ENCODE measurements at regions not wholly inside any gene's neighbourhood (a gene's known extent, or its start where the extent isn't known, plus 50 kb on each side); places are given as distances from the start of the nearest gene placed in this dataset.
A peak's percentile ranks its signal among the peaks of the same experiment; 100 is the strongest.
"Not testable (repeated sequence)": the region's sequence is repeated elsewhere in the genome, so short reads cannot be mapped to it uniquely, and the experiment has no call there.

DNA sequence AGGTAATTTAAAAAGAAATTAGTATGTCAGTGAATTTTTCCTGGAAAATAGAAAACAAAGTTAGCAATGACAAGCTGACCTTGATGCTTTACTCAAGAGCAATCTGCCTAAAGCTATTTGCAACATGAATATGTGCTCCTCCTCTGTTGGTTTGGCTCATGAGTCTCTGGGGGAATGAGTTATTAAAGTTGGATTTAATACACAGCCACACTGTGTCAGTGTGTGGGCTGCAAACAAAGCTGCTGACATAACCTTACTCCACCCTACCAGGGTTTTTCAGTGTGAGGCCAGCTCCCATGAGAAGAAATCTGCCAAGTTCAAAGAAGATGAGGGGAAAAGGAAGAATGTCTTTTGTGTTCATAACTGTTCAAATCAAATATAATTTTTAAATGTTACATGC is 280.5 kb downstream of the TLL1 start:
- DNase-seq, result no peak

DNA sequence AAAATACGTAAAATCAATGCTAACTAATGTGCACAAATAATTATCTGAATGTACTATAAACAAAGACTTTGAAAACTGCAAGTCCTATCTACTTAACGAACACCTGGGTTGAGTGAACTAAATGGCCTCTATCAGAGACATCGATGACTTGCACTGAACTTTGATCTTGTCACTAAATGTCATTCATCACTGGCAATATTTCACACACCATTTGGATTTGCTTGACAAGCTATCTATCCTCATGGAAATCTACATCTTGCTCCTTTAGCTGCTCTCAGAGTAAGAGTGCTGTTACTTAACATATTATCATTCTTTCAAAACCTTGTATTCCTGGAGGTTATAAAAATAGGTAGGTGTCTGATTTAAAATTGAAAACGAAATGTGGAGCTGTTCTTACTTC is 289.3 kb downstream of the TLL1 start:
- no peak for DNase-seq

DNA sequence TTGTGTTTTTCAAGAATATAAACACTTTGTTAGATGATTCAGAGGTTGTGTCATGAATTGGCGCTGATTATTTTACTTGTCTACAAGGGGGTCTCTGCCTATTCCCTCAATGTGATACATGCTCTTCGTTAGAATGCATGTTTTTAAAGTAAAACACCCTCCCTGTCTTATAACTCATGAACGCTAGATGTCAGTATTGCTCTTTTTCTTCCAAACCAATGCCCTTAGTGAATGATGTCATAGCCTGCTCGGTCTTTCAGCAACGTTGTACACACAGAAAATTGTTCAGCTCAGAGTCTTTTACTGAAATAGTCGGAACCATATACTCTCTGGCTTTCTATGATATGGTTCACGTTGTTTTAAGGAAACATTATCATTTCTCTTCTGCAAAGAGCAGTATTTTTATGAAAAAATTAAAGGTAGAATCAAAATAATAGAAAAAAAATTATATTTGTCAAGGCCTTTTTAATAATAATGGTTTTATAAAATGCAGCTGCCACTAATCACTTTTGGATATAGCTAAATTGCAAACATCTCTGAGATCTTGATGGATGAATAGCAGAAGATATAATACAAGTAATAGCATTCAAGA is 292.9 kb downstream of the TLL1 start:
- peak; percentile 70 to 89 for DNase-seq

DNA sequence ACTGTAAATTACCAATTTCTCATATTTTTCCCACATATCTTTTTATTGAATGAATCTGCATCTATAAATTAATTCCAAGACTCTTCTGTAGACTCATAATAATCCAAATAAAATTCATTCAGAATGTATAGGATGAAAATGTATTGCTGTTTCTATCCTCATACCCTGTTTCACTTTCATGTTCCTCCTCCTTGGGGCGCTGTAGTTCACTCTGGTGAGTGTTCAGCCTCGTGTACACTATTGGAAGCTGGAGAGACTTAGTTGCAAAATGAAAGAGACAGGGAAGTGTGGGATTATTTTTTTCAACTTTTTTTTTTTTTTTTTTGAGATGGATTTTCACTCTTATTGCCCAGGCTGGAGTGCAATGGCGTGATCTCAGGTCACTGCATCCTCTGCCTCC is 296.1 kb downstream of the TLL1 start:
- no peak for DNase-seq

DNA sequence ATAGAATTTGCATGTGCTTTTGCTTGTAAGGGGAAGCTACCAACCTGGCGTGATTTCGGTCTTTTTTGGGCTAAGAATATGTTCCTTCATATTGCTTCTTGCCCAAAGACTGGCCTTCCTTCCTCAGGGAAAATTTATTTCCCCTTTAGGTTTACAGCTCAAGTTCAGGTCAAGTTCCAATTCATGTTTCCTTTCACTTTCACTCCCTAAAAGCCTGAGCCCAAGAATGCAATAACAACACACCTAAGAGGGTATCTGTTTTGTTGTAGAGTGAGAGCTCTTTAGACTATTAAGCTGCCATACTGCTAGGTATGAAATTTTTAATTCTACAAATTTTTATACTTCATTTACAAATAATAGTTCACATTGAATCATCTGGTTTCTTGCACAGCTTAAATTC is 299.6 kb downstream of the TLL1 start:
- no peak for DNase-seq

DNA sequence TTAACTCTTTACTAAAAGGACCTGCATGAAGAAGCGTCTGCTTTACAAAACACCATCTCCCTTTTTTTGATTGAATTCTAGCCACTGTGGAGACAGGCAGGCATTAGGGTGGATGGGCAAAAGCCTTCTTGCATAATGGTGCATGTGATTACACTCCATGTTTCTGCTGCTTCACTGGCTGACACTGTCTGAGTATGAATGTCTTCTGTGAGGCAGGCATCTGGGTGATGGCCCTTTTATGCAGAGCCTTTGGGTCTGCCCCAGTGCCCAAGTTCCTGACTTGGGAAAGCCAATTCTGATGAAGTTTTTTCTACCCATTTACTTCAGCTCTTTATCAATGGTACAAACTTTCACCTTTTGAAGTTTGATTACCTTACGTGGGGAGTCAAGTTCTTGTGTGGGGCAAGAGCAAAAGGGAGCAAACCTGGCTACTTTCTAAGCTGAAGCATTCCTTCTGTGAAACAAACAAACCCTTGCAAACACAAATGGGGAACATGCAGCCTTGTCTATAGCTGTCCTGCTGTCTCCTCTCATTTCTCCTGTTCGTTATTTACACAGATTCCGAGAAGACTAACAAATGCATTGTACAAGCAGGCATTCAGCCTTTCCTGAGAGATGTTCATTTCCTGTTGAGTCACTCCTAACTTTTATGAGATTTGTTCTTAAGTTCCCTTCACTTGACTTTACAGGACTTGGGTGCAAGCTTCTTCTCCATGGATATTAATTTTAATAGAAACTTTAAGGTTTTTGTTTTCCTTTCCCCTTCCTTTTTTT is 301.9 kb downstream of the TLL1 start:
- no peak for DNase-seq

DNA sequence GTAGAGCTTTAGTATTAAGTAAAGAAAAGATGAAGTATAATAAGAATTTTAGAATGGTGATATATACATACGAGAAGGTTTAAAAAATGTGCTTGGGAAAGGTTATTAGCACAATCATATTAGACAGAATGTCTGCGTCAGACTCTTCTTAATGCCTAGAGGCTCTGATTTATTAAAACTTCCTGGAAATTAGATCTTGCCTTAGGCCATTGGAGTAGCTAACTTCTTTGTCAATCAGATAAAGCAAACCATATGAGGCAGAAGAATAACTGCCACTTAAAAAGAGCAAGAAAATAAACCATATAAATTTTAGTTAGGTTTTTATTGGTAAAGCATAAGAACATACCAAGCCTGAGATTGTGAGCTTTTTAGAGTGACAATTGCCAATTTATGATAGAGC is 309.1 kb downstream of the TLL1 start:
- no peak for DNase-seq

DNA sequence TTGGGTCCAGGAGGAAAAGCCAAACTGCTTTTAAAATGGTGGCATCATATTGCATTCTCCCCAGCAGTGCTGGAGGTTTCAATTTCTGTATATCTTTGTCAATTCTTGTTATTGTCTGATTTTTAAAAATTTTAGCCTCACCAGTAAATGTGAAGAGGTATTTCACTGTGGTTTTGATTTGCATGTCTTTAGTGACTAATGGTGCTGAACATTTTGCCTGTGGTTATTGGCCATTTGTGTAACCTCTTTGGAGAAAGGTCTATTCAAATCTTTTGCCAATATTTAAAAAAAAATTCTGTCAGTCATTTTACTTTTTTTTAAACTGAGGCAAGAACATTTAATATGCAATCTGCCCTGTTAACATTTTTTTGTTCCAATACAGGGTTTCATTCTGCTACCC is 322.1 kb downstream of the TLL1 start:
- no peak for DNase-seq

DNA sequence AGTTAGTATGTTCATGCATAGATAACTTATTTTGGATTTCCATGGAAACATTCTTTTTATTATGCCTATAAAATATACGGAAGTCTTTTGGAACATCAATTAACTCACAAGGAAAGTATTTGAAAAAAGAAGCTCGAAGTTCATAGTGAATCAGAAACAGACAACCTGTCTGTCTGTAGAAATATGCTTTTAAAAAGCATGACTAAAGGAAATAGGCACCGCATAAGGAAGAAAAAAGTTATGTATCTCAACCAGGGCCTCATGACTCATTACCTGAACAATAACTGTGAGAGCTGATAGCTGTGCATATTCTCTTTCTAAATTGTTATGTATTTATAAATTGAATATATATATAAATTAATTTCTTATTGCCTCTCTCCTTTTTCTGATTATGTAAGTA is 324.1 kb downstream of the TLL1 start:
- DNase-seq, result no peak

DNA sequence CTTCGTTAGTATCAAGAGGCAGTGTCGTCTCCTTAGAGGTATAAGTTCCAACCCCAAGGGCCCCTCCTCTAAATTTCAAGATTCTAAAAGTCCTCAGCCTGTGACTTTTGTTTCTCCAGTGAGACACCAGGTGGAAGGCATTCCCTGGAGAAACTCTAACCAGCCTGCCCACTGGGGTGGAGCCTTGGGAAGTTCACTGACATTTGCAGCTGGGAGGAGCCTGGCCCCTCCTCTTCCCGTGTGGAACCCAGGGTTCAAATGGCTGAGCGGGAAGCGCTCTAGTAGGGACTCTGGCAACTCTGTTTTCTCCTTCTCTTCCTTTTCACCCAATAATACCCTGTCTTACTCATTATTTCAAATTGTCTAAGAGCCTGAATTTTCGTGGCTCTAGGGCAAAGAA is 325.0 kb downstream of the TLL1 start:
- DNase-seq, result no peak

DNA sequence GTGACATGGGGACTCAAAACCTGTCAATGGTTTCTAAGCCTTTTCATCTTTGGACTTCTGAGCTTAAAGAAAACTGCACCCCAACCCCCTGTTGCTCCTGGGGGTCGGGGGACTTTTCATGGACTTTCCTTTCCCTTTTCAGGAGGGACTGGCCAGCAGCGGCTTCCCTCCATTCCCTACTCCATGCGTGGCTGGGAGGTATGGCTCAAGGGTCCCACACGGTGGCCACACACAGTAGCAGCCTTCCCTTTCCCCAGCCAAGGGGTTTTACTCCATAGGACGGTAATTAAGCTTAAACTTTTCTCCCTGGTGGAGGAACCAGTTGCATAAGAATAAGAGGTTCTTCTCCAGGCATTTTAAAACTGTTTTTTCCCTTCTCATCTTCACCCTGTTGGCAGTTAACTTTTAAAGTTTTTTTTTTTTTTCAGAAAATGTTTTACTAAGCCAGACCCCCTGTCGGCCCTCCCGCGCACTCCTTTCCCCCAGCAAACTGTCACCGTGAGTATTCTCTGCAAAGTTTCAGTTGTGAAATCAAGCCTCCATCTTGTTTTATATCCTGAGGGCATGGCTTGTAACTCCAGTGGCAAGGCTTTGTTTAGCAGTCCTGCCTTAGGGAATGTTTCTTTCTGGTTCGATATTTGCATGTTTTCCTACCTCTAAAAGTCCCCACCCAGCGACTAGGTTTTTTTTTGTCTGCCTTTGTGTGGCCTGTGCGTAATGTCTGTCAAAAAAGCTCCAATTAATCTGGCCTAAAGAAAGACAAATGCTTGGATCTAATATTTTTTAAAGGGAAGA is 325.7 kb downstream of the TLL1 start:
- DNase-seq, result no peak

DNA sequence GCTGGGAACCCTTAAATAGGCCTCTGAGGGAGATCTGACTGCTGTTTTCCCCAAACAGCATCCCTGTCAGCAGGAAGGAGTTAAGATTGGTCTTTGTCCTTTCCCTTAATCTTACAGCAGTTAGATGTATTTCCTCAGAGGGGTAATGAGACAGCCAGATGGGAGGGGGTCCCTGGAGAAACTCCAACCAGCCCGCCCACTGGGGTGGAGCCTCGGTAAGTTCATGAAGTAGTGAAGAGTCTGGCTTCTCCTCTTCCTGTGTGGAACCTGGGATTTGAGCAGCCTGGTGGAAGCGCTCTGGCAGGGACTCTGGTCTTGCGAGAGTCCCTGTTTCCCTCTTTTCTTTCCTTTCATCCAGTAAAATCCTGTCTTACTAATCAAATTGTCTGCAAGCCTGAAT is 330.0 kb downstream of the TLL1 start:
- no peak for DNase-seq

DNA sequence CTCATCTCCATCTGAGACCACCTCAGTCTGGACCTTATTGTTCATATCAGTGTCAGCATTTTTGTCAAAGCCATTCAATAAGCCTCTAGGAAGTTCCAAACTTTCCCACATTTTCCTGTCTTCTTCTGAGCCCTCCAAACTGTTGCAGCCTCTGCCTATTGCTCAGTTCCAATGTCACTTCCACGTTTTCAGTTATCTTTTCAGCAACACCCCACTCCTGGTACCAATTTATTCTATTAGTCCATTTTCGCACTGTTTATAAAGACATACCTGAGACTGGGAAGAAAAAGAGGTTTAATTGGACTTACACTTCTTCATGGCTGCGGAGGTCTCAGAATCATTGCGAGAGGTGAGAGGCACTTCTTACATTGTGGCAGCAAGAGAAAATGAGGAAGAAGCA is 339.3 kb downstream of the TLL1 start:
- DNase-seq, result not testable (repeated sequence)

DNA sequence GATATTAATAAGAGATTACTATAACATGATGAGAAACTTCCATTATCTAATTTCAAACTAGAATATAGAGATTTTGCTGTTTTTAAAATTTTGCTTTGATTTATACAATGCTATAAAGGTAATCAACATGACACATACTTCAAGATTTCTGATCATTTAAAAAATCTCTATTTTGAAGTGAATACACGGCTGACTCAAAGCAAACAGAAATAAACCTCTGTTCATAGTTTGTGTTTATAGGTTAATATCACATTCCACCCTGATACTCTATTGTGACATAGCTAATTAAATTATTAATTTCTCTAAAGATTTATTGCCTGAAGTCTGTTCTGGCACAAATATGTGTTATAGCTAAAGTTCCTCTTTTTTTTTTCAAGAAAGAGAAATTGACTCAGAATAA is 349.2 kb downstream of the TLL1 start:
- DNase-seq, result no peak

DNA sequence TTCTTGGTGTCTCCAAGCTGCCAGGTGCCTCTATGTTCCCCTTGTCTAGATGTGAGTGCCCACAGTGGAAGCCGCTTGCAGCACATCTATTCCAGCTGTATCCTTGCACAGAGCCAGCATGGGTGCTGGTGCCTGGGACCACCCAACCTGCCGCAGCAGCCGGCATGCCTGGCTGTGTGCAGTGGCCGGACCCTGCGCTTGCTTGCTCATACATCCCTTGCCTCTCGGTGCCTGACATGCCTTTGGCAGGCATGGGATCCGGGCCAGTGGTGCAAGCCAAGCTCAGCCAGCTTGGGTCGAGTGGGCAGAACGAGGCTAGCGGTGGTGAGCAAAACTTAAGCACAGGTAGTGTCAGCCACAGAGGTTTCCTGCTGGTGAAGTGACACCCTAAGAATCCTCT is 355.1 kb downstream of the TLL1 start:
- DNase-seq, result no peak

DNA sequence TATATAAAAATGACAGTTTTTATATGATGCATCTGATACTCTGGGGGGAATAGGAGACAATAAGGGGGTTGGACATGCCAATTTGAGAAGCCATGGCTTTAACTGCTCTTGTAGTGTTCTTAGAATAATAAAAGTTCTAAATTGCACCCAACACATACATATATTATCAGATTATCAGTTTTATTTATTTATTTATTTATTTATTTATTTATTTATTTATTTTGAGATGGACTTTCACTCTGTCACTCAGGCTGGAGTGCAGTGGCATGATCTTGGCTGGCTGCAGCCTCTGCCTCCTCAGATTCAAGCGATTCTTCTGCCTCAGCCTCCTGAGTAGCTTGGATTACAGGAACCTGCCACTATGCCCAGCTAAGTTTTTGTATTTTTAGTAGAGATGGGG is 356.8 kb downstream of the TLL1 start:
- DNase-seq, result no peak

DNA sequence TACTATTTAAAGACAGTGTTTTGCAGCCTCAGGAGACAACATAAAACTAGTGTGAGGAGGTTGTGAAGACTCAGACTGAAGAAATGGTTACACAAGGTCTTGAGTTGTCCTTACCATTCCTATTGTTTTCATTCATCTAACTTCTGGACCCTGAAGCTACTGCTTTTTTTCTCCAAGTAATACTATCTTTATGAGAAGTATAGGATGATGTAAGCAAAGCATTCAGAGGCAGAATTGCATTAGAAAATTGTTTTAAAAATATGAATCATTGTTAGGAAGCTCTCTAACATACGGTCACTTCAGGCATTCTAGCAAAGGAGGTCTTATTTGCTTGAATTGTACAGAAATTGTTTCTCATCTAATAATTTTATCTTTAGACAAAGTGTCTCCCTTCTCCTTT is 357.8 kb downstream of the TLL1 start:
- no peak for DNase-seq

DNA sequence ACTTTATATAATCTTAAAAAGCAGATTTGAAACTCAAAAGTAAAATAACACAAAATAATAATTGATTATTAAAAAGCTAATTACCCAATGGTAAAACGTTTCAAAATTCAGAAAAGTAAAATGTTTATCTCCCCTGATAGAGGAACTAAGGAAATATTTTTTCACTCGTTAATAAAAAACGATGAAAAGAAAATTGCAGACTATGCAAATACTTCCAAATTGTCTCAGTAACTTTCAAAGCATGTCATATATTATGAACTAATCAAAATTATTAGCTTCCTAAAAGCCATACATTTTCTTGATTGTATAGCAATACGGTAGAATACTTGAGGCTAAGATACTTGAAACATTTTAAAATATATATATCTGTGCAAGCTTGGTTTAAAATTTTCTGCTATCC is 366.3 kb downstream of the TLL1 start:
- no peak for DNase-seq

DNA sequence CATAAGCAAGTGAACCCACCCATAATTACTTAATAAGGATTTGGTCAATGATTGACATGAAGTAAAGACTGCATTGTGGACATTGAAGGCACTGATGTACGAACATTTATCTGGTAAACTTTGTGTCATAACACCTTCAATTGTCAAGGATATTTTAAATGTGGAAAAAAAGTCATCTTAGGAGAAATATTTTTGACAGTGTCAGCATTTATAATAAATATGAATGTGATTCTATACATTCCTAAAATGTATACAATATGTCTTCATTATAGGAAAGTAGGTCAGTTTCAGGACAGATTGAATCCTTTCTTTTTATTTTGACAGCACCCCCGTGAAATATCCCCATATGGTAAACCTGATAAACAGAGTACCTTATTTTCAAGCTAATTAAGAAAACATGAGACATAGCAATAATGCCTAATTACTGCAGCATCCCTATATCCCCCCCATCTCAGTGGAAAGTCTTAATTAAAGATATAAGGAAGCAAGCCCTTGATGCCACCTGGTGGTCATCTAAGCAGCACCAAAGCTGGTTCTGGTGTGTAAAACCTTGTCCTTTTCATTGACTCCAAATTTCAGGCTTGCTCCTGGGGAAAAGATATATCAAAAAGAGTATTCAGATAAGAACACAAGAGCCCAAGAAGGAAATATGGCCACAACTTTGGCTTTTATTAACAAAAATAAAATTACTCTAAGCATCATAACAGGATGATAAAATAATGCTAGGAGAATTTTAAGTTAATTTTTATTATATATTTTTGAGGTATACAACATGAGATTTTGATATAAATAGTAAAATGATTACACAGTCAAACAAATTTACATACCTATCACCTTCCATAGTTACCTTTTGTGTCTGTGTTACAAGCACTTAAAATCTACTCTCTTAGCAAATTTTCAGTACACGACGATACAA is 379.7 kb downstream of the TLL1 start:
- peak in 1 of 2 experiments; percentile 13 for DNase-seq

DNA sequence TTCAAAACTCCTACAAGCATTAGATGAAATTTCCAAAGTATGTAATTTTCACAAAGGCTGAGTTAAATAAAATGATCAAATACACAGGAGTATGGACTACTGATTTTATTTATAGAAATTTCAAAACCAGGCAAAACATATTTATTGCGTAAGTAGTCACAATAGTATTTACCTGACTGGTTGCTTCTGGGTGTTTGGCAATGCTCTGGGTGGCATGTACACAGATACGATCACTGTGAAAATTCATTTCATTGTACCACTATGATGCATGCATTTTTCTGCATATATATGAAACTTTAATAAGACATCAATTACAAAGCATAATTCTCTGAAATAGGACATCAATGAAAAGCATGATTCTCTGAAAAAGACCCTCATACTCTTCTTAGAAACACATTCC is 384.2 kb downstream of the TLL1 start:
- DNase-seq, result no peak

DNA sequence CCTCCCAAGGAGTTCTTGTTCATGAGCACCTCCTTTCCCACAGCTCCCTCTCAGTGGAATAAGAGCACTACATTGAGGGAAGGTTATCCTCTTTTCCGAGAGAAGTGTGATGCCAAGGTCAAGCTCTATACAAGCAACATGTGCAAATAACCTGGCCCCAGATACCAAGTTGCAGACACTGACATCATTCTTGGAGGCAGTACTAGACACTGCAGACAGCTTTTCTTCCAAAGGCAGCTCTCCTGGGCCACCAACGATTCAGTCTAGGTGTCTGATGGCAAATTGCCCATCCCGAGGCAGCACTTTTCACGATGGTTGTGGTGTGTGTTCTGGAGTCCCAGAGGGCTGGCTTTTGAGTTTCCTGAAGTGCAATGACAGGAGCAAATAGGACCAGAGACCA is 384.9 kb downstream of the TLL1 start:
- peak; percentile 48 to 77 for DNase-seq

DNA sequence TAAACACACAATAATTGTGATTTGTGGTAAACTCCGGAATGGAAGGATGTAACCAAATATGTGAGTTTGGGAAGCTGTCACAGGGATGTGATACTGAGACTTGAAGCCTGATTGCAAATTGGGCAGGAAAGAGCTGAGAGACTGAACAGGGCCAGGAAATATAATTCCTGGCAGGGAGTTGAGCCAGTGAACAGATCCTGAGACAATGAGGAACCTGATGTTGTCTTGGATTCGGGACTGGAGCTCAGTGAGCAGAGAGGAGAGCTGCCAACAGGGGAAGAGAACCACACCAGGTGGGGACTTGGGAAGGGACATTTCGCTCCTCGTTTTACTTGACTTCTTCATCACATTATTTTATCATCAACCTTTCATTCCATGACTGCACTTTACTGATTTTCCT is 386.0 kb downstream of the TLL1 start:
- peak; percentile 71 to 81 for DNase-seq

DNA sequence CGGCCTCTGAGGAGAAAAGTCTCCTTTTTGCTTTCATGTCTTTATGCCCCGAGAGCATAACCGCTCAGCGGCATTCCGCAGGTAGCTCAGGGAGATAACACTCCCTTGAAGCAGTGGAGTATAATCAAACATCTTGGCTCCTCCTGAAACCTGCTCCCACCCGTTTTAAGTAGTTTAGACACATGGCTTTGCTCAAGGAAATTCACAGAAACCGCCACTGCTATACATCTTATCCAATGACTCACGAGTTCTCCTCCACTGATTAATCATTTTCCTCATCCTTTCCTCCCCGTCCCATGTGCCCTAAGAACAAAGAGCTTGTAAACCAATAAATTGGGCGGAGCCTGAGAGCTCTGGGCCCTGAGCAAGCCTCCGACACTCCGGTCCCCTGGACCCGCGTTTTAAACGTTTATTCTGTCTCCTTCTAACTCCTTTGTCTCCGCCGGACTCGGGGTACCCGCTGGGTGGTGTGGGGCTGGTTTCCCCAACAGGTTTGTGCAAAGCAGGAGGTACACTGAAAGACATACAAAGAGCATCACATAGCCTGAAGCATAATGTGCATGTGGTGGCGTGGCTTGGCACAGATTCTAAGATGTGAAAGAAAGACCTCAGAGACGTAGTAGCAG is 401.2 kb downstream of the TLL1 start:
- DNase-seq, result no peak

All from NCI-H446 (cell line).